ENCODE measurements at regions not wholly inside any gene's neighbourhood (a gene's known extent, or its start where the extent isn't known, plus 50 kb on each side); places are given as distances from the start of the nearest gene placed in this dataset.

- TF ChIP-seq ZNF10 (tag by site-specific recombination; IDR thresholded peaks at IDR 0.05) = no peak
- no peak for TF ChIP-seq PRDM2 (tag by site-specific recombination; IDR thresholded peaks at IDR 0.05; ENCODE audit: borderline replicate concordance)
- no peak for TF ChIP-seq KLF1 (tag by site-specific recombination; IDR thresholded peaks at IDR 0.05)
- no peak for TF ChIP-seq PRDM4 (tag by site-specific recombination; IDR thresholded peaks at IDR 0.05)
- TF ChIP-seq ZFP41 (tag by site-specific recombination; IDR thresholded peaks at IDR 0.05; ENCODE audit: borderline replicate concordance) = no peak
- no peak for TF ChIP-seq ZNF292 (tag by site-specific recombination; IDR thresholded peaks at IDR 0.05; ENCODE audit: borderline replicate concordance, low read depth)
- no peak for TF ChIP-seq REPIN1 (tag by site-specific recombination; IDR thresholded peaks at IDR 0.05; ENCODE audit: low read depth)
- no peak for TF ChIP-seq ZNF214 (tag by site-specific recombination; IDR thresholded peaks at IDR 0.05; ENCODE audit: borderline replicate concordance)
- TF ChIP-seq ZNF473 (tag by site-specific recombination; IDR thresholded peaks at IDR 0.05) = no peak
- TF ChIP-seq GFI1B (tag by site-specific recombination; IDR thresholded peaks at IDR 0.05) = no peak
Observed at GRCh38 chr1:230011333-230012092, 55.5 kb upstream of the GALNT2 start (continued).

DNA sequence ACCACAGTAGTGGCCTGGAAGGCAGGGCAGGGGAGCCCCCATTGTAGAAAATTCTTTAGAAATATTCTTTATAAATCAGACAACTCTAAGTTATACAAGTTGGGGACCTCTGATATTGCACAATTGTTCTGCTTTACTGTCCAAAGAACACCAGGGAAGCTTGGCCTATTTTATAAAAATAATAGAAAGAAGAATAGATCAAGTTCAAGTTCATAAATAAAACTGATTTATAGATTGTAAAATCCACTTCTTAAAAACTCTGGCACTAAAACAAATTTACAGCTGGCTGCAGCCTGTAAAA lies 55.0 kb upstream of the GALNT2 start:
- ChIA-PET POLR2A (no interaction called here), CTCF (interaction anchor here (0.6 kb wide), 1 partner anchor 83 kb away, joined by 5 read pairs; no protein-coding TSS in a partner anchor)
- Histone ChIP-seq H3K27ac (ENCODE audit: extremely low read depth, low read depth, low read length) (no peak overlapping the region), H3K4me1 (ENCODE audit: control insufficient read depth, insufficient read depth, low read length) (no peaks in the 10 kb centered on the region), H3K36me3 (ENCODE audit: control insufficient read depth in 2 of 2, insufficient read depth in 1 of 2, low read length in 2 of 2) (no peaks in the 10 kb centered on the region), H3K9me3 (ENCODE audit: control insufficient read depth, insufficient read depth, low read depth, low read length) (no peaks in the 10 kb centered on the region), H3K4me3 (ENCODE audit: low read depth, low read length) (no peak overlapping the region)
- TF ChIP-seq, protein P1, sequence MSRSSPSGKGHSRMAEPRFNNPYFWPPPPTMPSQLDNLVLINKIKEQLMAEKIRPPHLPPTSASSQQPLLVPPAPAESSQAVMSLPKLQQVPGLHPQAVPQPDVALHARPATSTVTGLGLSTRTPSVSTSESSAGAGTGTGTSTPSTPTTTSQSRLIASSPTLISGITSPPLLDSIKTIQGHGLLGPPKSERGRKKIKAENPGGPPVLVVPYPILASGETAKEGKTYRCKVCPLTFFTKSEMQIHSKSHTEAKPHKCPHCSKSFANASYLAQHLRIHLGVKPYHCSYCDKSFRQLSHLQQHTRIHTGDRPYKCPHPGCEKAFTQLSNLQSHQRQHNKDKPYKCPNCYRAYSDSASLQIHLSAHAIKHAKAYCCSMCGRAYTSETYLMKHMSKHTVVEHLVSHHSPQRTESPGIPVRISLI (tag by site-specific recombination; IDR thresholded peaks at IDR 0.05) = no peak
- TF ChIP-seq BCL6B (tag by site-specific recombination; IDR thresholded peaks at IDR 0.05) = no peak
- TF ChIP-seq, protein P2, sequence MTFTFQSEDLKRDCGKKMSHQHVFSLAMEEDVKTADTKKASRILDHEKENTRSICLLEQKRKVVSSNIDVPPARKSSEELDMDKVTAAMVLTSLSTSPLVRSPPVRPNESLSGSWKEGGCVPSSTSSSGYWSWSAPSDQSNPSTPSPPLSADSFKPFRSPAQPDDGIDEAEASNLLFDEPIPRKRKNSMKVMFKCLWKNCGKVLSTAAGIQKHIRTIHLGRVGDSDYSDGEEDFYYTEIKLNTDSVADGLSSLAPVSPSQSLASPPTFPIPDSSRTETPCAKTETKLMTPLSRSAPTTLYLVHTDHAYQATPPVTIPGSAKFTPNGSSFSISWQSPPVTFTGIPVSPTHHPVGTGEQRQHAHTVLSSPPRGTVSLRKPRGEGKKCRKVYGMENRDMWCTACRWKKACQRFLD (tag by site-specific recombination; IDR thresholded peaks at IDR 0.05) = no peak

Data from HEK293 (cell line).